ENCODE measurements at regions not wholly inside any gene's neighbourhood (a gene's known extent, or its start where the extent isn't known, plus 50 kb on each side); places are given as distances from the start of the nearest gene placed in this dataset.
"Not testable (repeated sequence)": the region's sequence is repeated elsewhere in the genome, so short reads cannot be mapped to it uniquely, and the experiment has no call there.

DNA sequence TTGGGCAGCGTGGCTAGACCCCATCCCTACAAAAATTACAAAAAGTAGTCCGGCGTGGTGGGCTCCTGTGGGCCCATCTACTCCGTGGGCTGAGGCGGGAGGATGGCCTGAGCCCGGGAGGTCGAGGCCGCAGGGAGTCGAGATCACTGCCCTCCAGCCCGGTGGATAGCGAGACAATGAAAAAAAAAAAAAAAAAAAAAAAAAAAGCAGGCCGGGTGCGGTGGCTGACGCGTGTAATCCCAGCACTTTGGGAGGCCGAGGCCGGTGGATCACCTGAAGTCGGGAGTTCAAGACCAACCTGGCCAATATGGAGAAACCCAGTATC is 110.5 kb upstream of the LPCAT1 start:
- no peak for DNase-seq
- Histone ChIP-seq H3K4me3 (peak overlapping the region; percentile 84), H3K36me3 (no peaks in the 10 kb centered on the region), H3K9me3 (replicated peaks) (no peaks in the 10 kb centered on the region), H3K4me1 (peaks cover 14% of the 10 kb centered on the region), H3K27ac (replicated peaks) (peak overlapping the region; percentile 88), H3K27me3 (ENCODE audit: low read depth) (peaks cover 32% of the 10 kb centered on the region)
- TF ChIP-seq, protein P1, sequence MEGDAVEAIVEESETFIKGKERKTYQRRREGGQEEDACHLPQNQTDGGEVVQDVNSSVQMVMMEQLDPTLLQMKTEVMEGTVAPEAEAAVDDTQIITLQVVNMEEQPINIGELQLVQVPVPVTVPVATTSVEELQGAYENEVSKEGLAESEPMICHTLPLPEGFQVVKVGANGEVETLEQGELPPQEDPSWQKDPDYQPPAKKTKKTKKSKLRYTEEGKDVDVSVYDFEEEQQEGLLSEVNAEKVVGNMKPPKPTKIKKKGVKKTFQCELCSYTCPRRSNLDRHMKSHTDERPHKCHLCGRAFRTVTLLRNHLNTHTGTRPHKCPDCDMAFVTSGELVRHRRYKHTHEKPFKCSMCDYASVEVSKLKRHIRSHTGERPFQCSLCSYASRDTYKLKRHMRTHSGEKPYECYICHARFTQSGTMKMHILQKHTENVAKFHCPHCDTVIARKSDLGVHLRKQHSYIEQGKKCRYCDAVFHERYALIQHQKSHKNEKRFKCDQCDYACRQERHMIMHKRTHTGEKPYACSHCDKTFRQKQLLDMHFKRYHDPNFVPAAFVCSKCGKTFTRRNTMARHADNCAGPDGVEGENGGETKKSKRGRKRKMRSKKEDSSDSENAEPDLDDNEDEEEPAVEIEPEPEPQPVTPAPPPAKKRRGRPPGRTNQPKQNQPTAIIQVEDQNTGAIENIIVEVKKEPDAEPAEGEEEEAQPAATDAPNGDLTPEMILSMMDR (IDR thresholded peaks at IDR 0.05; ENCODE audit: borderline replicate concordance) = no peak
- intact Hi-C loops (cut with micrococcal nuclease) = no loop called here

DNA sequence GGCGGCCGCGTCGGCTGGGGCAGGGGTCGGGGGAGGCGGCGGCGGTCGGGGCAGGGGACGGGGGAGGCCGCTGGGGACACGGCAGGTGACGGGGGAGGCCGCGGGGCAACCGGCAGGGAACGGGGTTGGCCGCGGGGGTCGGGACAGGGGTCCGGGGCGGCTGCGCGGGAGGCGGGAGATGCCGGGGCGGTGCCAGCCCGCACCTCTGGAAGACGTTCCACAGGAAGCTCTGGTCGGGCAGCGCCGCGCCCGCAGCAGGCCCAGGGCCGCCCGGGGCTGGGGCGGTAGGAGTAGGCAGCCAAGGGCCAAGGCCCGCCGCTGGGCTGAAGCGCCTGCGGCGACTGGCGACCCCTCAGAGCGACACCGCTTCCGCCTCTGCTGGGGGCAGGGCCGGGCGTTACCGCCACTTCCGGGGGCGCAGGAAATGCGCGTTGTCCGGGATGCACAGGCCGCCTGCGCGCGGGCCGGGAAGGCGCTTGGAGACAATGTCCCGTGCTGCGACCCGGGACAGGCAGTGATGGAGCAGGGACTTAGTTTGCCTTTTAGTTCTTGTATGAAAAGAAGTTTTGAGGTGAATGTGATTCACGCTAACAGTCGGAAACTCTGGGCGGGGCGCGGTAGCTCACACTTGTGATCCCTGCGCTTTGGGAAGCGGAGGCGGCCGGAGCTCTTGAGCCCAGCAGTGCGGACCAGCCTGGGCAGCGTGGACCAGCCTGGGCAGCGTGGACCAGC is 110.0 kb upstream of the LPCAT1 start:
- Histone ChIP-seq H3K4me1 (peaks cover 14% of the 10 kb centered on the region), H3K36me3 (no peaks in the 10 kb centered on the region), H3K9me3 (replicated peaks) (no peaks in the 10 kb centered on the region), H3K27ac (replicated peaks) (peak overlapping the region; percentile 88), H3K27me3 (ENCODE audit: low read depth) (peaks cover 28% of the 10 kb centered on the region), H3K4me3 (peak overlapping the region; percentile 84)
- TF ChIP-seq, protein P1 (IDR thresholded peaks at IDR 0.05; ENCODE audit: borderline replicate concordance) = no peak
- intact Hi-C loops (cut with micrococcal nuclease) = no loop called here
- peak; percentile 83 for DNase-seq

DNA sequence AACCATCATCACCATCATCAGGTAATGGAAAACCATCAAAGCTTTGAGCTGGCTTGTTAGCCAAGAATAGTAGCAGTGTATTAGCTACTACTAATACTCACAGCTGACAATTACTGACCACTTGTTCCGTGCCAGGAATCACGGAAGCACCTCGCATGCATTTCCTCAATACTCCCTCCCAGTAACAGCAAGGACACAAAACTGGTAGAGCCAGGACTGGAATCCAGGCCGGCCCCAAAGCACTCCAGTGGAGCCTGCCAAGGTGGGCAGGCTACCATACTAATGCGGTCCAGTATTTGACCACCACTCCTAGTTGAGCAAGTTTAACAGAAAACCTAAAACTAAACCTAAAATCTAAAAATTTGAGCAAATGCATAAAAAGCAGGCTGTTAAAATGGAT is 107.2 kb upstream of the LPCAT1 start:
- DNase-seq; H3K9me3 ChIP-seq (replicated peaks); H3K27me3 ChIP-seq (ENCODE audit: low read depth); H3K36me3 ChIP-seq; H3K4me3 ChIP-seq; intact Hi-C loops (cut with micrococcal nuclease); H3K27ac ChIP-seq (replicated peaks): not testable (repeated sequence)
- H3K4me1 ChIP-seq = peaks cover 14% of the 10 kb centered on the region

DNA sequence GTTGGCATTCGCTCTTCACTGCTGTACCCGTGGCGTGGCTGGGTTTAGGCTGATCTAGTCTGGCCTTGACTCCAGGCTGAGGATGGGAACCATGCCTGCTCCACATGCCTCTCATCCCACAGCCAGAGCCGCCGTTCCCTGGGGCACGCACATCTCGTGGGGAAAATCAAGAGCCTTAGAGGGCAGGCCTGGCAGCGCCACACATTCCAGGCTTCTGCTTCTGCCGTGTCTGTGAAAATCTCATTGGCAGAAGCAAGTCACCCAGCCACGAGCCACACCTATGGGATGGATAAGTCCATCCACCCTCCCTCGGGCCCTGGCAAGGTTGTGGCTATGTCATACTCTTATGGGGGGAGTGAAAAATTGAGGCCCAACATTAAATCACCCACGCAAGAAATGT is 102.6 kb upstream of the LPCAT1 start:
- H3K36me3 ChIP-seq; H3K4me1 ChIP-seq; H3K27ac ChIP-seq (replicated peaks); H3K9me3 ChIP-seq (replicated peaks); H3K27me3 ChIP-seq (ENCODE audit: low read depth); H3K4me3 ChIP-seq; intact Hi-C loops (cut with micrococcal nuclease); DNase-seq: not testable (repeated sequence)

DNA sequence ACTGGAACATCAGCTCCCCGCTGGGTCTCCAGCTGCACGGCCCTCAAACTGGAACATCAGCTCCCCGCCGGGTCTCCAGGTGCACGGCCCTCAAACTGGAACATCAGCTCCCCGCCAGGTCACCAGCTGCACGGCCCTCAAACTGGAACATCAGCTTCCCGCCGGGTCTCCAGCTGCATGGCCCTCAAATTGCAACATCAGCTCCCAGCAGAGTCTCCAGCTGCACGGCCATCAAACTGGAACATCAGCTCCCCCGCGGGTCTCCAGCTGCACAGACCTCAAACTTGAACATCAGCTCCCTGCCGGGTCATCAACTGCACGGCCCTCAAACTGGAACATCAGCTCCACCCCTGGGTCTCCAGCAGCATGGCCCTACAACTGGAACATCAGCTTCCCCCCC is 95.8 kb upstream of the LPCAT1 start:
- H3K9me3 ChIP-seq (replicated peaks); H3K4me3 ChIP-seq; H3K27me3 ChIP-seq (ENCODE audit: low read depth); H3K4me1 ChIP-seq; intact Hi-C loops (cut with micrococcal nuclease); H3K36me3 ChIP-seq; H3K27ac ChIP-seq (replicated peaks); DNase-seq: not testable (repeated sequence)

DNA sequence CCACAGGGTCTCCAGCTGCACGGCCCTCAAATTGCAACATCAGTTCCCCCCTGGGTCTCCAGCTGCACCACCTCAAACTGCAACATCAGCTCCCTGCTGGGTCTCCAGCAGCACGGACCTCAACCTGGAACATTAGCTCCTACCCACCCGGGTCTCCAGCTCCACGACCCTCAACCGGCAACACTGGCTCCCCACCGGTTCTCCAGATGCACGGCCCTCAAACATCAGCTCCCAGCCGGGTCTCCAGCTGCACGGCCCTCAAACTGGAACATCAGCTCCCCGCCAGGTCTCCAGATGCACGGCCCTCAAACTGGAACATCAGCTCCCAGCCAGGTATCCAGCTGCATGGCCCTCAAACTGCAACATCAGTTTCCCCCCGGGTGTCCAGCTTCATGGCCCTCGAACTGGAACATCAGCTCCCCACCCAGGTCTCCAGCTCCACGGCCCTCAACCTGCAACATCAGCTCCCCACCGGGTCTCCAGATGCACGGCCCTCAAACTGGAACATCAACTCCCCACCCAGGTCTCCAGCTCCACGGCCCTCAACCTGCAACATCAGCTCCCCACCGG is 94.6 kb upstream of the LPCAT1 start:
- H3K4me3 ChIP-seq; intact Hi-C loops (cut with micrococcal nuclease); H3K36me3 ChIP-seq; H3K27me3 ChIP-seq (ENCODE audit: low read depth); DNase-seq; H3K27ac ChIP-seq (replicated peaks); H3K4me1 ChIP-seq; H3K9me3 ChIP-seq (replicated peaks): not testable (repeated sequence)

DNA sequence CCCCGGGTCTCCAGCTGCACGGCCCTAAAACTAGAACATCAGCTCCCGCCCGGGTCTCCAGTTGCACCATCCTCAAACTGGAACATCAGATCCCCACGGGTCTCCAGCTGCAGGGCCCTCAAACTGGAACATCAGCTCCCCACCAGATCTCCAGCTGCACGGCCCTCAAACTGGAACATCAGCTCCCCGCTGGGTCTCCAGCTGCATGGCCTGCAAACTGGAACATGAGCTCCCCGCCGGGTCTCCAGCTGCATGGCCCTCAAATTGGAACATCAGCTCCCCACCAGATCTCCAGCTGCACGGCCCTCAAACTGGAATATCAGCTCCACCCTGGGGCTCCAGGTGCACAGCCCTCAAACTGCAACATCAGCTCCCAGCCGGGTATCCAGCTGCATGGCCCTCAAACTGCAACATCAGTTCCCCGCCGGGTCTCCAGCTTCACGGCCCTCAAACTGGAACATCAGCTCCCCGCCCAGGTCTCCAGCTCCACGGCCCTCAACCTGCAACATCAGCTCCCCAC is 93.5 kb upstream of the LPCAT1 start:
- H3K9me3 ChIP-seq (replicated peaks); H3K27me3 ChIP-seq (ENCODE audit: low read depth); intact Hi-C loops (cut with micrococcal nuclease); H3K4me1 ChIP-seq; H3K36me3 ChIP-seq; H3K27ac ChIP-seq (replicated peaks); H3K4me3 ChIP-seq; DNase-seq: not testable (repeated sequence)

DNA sequence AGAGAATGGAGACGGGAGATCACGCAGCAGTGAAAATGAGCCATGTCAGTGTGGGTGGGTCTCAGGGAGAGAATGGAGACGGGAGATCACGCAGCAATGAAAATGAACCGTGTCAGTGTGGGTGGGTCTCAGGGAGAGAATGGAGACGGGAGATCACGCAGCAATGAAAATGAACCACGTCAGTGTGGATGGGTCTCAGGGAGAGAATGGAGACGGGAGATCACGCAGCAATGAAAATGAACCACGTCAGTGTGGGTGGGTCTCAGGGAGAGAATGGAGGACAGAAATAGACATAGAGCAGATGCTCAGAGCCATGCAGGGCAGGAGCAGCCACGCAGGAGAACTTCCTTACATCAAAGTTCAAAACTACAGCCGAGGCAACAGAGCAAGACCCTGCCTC is 89.8 kb upstream of the LPCAT1 start:
- intact Hi-C loops (cut with micrococcal nuclease); H3K27me3 ChIP-seq (ENCODE audit: low read depth): not testable (repeated sequence)

DNA sequence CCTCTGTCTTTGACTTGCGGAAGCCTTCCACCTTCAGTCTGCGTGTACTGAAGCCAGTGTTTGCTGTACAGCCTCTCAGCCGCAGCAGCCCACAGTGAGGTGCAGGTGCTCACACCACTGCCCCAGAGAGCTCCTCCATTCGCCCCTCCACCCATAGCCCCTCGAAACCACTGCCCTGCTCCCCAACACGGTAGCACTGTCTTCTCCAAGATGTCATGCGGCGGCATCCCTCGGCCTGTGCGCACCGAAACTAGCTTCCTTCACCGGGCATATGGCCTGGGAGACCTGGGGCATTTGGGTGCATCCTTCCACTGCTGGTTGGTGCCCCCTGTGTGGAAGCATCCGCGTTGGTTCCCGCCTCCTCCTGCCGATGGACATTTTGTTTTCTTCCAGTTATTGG is 86.8 kb upstream of the LPCAT1 start:
- H3K27me3 ChIP-seq (ENCODE audit: low read depth); H3K36me3 ChIP-seq; H3K4me1 ChIP-seq; H3K4me3 ChIP-seq; H3K9me3 ChIP-seq (replicated peaks); intact Hi-C loops (cut with micrococcal nuclease); H3K27ac ChIP-seq (replicated peaks); DNase-seq: not testable (repeated sequence)

More for the DNA sequence above, 89.8 kb upstream of the LPCAT1 start:
- not testable (repeated sequence) for H3K4me1 ChIP-seq; DNase-seq; H3K27ac ChIP-seq (replicated peaks); H3K9me3 ChIP-seq (replicated peaks); H3K36me3 ChIP-seq; H3K4me3 ChIP-seq

DNA sequence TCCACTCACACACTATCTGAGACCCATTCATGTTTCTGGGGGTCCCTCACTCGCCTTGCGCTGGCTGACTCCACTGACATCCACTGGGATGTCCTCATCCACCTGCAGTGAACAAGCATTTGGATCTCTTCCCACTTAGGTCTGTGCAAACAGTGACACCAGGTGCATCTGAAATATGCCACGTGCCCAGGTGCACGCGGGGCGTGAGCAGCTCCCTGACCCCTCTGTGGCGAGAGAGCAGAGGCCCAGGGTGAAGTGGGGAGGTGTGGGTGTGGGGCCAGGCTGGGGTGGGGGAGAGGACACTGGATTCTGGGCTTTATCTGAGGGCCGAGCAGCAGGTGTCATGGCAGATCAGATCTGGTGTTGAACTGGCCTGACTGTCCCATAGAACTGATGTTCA is 85.4 kb upstream of the LPCAT1 start:
- H3K27me3 ChIP-seq (ENCODE audit: low read depth); H3K9me3 ChIP-seq (replicated peaks); H3K36me3 ChIP-seq; H3K27ac ChIP-seq (replicated peaks); intact Hi-C loops (cut with micrococcal nuclease); H3K4me3 ChIP-seq; DNase-seq; H3K4me1 ChIP-seq: not testable (repeated sequence)

DNA sequence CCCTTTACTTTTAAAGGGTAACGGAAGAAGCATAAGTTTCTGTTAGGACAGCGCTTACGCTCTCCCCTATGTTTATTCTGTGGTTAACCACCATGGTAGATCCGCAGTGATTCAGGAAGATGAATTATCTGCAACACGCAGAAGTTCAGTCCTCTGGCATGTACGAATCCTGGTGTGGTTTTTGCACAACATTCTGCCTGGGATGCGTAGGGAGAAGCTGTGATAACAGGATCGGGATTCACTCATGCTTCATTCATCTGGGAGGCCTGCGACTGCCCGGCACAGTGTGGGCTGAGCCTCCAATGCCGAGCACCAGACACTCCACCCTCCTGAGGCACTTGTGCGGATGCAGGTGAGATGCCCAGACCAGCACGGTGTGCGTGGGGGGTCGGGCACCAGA is 84.6 kb upstream of the LPCAT1 start:
- intact Hi-C loops (cut with micrococcal nuclease); H3K27me3 ChIP-seq (ENCODE audit: low read depth); H3K9me3 ChIP-seq (replicated peaks); H3K36me3 ChIP-seq; H3K4me1 ChIP-seq; H3K4me3 ChIP-seq; DNase-seq; H3K27ac ChIP-seq (replicated peaks): not testable (repeated sequence)

DNA sequence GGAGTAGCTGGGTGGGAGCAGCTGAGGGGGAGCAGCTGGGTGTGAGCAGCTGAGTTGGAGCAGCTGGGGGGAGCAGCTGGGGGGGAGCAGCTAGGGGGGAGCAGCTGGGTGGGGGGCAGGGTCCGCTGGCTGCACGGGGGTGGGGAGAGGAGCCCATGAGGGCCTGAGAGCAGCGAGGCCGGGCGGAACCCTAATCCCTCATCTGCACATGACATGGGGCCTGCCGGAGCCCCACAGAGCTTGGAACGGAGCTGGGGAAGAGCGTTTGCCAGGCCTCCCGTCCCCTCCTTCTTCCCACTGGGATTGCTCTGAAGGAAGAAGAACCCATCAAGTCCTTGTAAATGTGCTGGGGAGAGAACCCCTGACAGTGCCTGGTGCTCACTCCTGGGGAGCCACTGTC is 83.2 kb upstream of the LPCAT1 start:
- intact Hi-C loops (cut with micrococcal nuclease); H3K27me3 ChIP-seq (ENCODE audit: low read depth); DNase-seq; H3K36me3 ChIP-seq; H3K4me3 ChIP-seq; H3K27ac ChIP-seq (replicated peaks); H3K9me3 ChIP-seq (replicated peaks); H3K4me1 ChIP-seq: not testable (repeated sequence)
